Stimulated activated CD4-positive, alpha-beta T cell treated with anti-CD3 and anti-CD28 coated beads, TNF-alpha, amount 100 ng/mL, for 4 hours (primary cell): ENCODE measurements at regions not wholly inside any gene's neighbourhood (a gene's known extent, or its start where the extent isn't known, plus 50 kb on each side); places are given as distances from the start of the nearest gene placed in this dataset.

Source experiments
- DNase-seq, 3 experiments: peaks; one replicate each; pipeline ENCODE4 v3.0.0-alpha.2; 2020; ENCODE audit warnings: low read depth in 3 of 3

DNA sequence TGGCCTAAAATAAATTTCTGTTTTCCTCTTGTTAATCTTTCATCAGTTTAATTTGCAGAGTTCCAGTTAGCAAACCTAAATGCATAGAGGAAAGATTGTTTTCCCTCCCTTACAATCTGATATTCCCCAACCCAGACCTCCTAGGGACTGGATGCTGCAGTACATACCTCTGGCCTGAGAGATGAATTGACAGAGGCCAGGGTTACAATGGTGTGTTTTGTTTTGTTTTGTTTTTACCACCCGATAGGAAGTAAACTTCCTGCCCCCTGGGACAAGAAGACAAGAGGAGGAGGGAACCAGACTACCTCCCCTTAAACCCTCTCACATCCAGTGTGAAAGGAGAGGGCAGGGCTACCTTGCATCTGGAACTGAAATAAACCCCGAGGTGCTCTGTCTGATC lies 319.0 kb downstream of the LRFN2 start:
- no peak for DNase-seq

DNA sequence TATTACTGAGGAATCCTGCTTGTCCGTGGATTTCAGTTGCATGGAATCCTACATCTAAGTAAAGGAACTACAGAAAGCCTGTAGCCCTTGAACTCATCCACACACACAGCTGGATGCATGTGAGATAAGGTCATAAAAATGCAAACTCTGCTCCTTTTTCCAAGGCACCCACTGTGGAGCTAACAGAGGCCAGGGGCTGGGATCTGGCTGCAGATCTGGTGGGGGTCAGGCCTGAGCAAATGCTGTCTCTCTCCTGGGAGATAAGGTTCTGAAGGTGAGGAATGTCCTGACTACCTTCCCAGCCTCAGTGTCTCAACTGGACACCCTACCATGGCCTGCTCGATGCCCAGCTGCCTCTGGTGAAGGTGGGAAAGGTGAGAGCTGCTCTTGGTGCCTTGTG lies 321.5 kb downstream of the LRFN2 start:
- no peak for DNase-seq

DNA sequence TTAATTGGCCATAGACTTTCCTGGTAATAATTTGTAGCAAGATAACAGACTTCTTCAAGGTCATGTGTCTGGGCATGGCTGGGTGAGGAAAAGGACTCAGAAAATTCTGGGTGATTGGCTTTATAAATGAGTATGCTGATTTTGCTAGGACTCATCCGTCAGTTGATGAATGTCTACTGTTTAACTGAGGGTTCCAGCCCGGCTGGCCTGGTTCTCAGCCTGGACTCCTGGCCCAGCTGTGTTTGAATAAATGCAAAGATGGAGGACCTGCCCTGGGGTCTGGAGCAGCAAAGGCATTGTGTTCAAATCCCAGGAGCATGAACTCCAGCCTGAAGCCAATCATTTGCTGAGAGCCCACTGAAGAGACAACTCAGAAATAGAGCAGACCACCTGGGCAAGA lies 323.2 kb downstream of the LRFN2 start:
- DNase-seq, result no peak

DNA sequence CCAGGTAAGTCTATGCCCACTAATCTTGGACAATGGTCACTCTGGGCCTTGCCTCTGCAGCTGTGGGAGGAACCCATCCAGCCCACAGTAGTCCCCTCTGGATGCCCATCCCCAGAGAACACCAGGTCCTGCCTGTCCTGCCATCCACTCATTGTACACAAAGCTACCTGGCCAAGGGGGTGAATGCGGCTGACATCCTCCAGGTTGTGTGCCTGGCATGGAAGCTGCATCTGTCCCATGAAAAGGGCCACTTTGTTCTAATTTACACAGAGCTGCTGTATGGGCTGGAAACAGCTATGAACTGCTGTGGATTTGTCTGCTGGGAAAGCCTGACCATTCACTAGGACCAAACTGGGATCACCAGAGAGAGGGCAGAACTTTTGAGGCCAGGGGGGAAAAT lies 324.8 kb downstream of the LRFN2 start:
- no peak for DNase-seq

GRCh38 chr6:40258531-40258930 lies 324.3 kb upstream of the MOCS1 start:
- DNase-seq, result no peak

- DNase-seq, result no peak
These were observed 322.6 kb upstream of the MOCS1 start for GRCh38 chr6:40256831-40257230.

DNA sequence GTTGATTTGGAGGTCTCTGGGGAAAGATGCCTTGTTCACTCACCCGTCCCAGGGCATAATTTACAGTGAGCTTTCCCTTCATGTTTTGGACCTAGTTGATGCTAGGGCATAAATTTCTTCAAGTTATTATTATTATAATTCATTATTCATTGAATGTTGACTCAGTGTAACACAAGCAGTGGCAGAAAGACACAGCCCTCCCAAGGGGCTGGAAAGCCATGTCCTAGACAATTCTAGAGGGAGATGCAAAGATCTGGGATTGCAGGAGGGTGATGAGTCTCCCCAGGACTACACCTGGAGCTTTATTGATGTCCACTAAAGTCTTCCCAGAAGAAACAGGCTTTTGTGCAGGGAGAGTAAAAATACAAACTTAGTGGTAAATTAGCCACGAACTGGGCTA lies 322.0 kb upstream of the MOCS1 start:
- DNase-seq, result no peak

DNA sequence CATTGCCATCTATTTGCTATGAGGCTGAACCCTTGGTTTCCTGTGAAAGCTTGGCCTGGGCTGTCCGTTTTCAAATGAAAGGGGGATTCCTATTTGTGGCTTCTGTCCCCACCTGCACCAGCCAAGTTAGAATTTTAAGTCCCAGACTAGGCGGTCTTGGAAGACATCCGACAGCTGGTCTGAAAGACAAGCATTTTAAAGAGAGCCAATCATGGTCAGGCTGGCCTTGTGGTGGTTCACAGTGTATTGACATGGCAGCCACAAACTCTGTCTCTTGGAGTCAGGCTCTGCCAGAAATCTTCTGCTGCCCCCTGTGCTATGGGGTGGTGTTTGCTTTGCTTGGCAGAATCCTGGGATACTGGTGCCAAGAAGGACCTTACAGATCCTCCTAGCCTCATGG lies 319.2 kb upstream of the MOCS1 start:
- no peak for DNase-seq

DNA sequence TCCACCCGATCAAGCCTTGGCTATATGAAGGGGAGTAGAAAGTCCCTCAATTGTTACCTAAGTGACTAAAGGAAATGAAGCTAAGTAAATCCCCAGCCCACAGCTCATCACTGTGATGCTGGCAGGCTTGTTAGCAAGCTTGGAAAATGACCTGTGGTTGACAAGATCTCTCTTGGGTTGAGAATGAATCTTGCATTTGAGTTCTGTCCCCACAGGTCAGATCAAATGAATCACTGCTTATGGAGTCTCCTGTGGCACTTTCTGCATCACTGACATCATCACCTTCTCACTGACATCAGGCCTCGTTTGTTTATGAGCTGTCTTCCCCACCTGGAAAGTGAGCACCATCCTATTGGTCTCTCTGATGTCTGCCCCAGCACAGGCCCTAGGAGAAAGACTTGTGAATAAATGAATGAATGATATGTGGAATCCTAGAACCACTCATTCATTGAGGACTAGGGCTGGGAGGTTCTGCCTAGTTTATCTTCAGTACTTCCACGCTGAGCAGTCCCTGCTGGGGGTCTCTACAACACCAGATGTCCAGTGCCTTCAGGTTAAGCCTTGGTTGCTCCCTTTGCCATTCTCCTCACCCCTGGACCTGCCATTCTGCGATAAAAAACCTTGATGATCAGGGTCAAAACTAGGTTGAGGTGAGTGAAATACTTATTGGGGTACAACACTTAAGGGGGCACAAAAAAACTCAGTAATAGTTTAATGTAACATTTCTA lies 318.4 kb upstream of the MOCS1 start:
- DNase-seq, result no peak

- DNase-seq, result no peak
These were observed 317.5 kb upstream of the MOCS1 start for GRCh38 chr6:40251637-40252300.

GRCh38 chr6:40249935-40250334 lies 315.7 kb upstream of the MOCS1 start:
- no peak for DNase-seq

- DNase-seq, result no peak
These were observed 313.4 kb upstream of the MOCS1 start for GRCh38 chr6:40247516-40248115.

DNA sequence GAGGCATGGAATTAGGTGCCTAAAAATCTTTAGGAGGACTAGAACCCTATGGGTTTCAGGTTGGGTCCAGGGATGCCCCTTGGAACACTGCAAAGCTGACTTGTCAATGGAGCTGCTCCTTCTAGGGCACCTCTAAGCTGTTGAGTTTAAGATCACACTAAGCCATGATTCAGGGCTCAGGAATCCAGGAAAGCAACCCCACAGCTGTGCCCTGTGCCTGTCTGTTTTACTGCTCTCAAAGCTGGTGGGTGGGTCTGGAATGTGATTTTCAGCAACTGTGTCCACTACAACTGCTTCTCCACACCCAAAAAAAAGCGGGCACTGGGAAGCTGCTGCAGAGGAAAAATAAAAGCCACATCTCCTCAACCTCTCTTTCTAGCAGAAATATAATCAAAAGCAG lies 310.4 kb upstream of the MOCS1 start:
- DNase-seq, result no peak

DNA sequence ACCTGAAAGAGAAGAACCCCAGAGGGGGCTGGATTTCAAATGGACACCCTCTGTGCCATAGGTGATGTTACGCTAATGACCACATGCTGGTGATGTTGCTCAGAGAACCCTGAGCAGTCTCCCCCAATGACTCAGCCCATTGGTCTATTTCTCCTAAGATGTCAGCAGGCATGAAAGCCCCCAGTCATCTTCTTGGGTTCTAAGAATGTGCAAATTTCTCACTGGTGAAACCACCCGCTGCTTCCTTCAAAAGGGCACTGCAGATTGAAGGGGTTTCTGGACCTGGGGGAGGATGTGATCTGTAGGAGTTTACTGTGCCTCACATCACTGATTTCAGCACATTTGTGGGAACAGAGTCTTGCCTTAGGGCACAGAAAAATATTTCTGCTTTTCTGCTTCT lies 298.4 kb upstream of the MOCS1 start:
- no peak for DNase-seq

DNA sequence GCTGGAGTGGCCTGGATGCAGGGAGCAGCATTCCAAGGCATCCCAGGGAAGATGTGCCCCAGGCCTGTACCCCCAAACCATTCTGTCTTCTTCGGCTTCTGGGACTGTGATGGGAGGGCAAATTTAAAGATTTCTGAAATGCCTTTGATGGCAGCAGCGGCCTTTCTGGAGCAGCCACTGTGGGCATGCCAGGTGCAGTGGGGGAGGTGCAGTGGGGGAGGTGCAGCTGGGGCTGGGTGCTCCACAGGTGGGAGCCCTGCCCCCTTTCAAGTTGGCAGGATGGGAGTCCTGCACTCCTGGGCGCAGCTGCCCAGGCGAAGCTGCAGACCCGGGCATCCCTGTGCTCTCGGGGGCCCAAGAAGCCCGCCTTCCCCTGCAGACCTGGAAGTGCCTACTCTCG lies 293.5 kb upstream of the MOCS1 start:
- no peak for DNase-seq

GRCh38 chr6:40222354-40222753 lies 288.1 kb upstream of the MOCS1 start:
- no peak for DNase-seq

DNA sequence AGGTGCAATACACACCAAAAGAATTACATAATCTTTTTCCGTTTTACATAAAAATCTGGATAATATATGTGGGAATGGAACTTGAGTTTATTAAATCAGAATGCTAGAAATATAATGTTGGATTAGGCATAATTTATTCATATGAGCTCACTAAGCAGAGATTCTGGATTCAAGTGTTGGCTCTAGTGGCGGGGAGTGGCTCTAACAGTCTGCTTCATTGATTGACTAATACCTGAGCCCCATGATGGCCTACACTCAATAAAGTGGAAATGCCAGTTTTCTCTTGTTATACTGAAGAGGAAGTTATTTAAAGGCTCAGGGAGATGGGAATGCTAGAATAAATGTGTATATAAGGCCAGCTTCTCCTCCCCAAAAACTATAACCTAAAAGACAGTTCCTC lies 285.5 kb upstream of the MOCS1 start:
- DNase-seq, result no peak

DNA sequence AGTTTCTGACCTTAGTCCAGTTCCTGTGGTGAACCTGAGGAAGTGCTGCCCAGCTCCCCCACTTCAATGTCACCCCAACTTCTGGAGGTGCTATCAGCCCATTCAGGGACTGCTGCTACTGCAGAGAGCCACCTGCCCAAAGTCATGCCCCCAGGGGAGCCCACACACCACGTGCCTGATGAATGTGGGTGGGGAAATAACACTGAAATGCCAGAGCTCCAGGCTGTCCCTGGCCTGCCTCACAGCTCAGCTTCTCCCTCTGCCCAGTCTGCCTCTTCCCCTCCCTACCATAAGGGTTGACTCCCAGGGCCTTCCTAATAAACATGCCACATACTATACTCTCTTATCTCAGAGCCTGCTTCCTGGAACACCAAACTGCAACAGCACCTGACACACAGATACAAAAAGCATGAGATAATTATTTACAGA lies 276.4 kb upstream of the MOCS1 start:
- DNase-seq, result no peak

DNA sequence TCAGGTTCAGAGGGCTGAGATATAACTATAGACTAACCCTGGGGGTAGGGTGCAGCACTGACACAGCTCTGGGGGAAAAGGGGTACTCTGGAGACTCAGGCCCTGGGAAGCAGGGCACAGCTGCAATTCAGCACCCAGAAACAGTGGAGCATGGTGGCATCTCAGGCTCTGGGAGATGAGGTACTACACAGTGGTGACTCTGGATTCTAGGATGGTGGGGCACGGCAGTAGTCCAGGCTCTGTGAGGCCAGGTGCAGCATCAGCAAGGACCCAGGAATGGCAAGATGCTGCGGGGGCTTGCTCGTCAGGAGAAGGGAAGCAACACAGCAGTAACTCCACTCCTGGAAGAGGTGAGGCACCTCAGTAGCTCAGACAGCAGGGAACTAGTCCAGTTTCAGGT lies 271.5 kb upstream of the MOCS1 start:
- DNase-seq, result no peak

- no peak for DNase-seq
These were observed 270.7 kb upstream of the MOCS1 start for GRCh38 chr6:40205004-40205403.

- DNase-seq, result no peak
These were observed 263.1 kb upstream of the MOCS1 start for GRCh38 chr6:40197371-40197770.

- no peak for DNase-seq
These were observed 261.9 kb upstream of the MOCS1 start for GRCh38 chr6:40196135-40196518.

GRCh38 chr6:40195428-40196134 lies 261.3 kb upstream of the MOCS1 start:
- no peak for DNase-seq
